ENCODE measurements at regions not wholly inside any gene's neighbourhood (a gene's known extent, or its start where the extent isn't known, plus 50 kb on each side); places are given as distances from the start of the nearest gene placed in this dataset.

GRCh38 chr9:135350003-135350315 lies 129.6 kb upstream of the PPP1R26 start:
- H3K4me3 ChIP-seq (ENCODE audit: low read depth, low read length): no peak overlapping the region
- no peaks in the 10 kb centered on the region for H3K4me1 ChIP-seq (ENCODE audit: control insufficient read depth, insufficient read depth, low read length, poor library complexity, severe bottlenecking)
- Mint-ChIP-seq H3K36me3 (no peaks in the 10 kb centered on the region), H3K4me1 (no peaks in the 10 kb centered on the region), H3K27me3 (peaks cover 4% of the 10 kb centered on the region), H3K4me3 (peak overlapping the region in 1 of 4 donors; percentile 54), H3K9me3 (peaks cover 0 to 2% (median 0%) of the 10 kb centered on the region in 7 donors), H3K27ac (no peak overlapping the region)
- no peaks in the 10 kb centered on the region for H3K27me3 ChIP-seq (ENCODE audit: control insufficient read depth, insufficient read depth, low read length)
- no peak for ATAC-seq (ENCODE audit: low read depth in 2 of 2)
- H3K36me3 ChIP-seq (ENCODE audit: control insufficient read depth, insufficient read depth, low read length): no peaks in the 10 kb centered on the region
- H3K27ac ChIP-seq (ENCODE audit: insufficient read depth, low read length, poor library complexity, severe bottlenecking): no peak overlapping the region
- no peak for DNase-seq
- H3K9me3 ChIP-seq (ENCODE audit: control insufficient read depth in 2 of 2, low read length in 2 of 2): no peaks in the 10 kb centered on the region

GRCh38 chr9:135353935-135354334 lies 125.6 kb upstream of the PPP1R26 start:
- no peak overlapping the region for H3K4me3 Mint-ChIP-seq
- H3K36me3 ChIP-seq (ENCODE audit: control insufficient read depth, insufficient read depth, low read length): no peaks in the 10 kb centered on the region

GRCh38 chr9:135355521-135356011 lies 124.0 kb upstream of the PPP1R26 start:
- H3K27me3 Mint-ChIP-seq: peaks cover 2% of the 10 kb centered on the region

More at GRCh38 chr9:135353935-135354334, 125.6 kb upstream of the PPP1R26 start:
- Histone ChIP-seq H3K9me3 (ENCODE audit: control insufficient read depth in 2 of 2, low read length in 2 of 2) (no peaks in the 10 kb centered on the region), H3K27ac (ENCODE audit: insufficient read depth, low read length, poor library complexity, severe bottlenecking) (no peak overlapping the region), H3K27me3 (ENCODE audit: control insufficient read depth, insufficient read depth, low read length) (no peaks in the 10 kb centered on the region), H3K4me1 (ENCODE audit: control insufficient read depth, insufficient read depth, low read length, poor library complexity, severe bottlenecking) (no peaks in the 10 kb centered on the region), H3K4me3 (ENCODE audit: low read depth, low read length) (no peak overlapping the region)
- ATAC-seq (ENCODE audit: low read depth in 2 of 2) (no peak), DNase-seq (no peak)
- peaks cover 0 to 2% (median 0%) of the 10 kb centered on the region in 7 donors for H3K9me3 Mint-ChIP-seq
- peaks cover 4% of the 10 kb centered on the region for H3K27me3 Mint-ChIP-seq
- H3K4me1 Mint-ChIP-seq: no peaks in the 10 kb centered on the region
- H3K36me3 Mint-ChIP-seq: no peaks in the 10 kb centered on the region
- H3K27ac Mint-ChIP-seq: no peak overlapping the region

GRCh38 chr9:135356021-135356420 lies 123.6 kb upstream of the PPP1R26 start:
- Histone ChIP-seq H3K27me3 (ENCODE audit: control insufficient read depth, insufficient read depth, low read length) (no peaks in the 10 kb centered on the region), H3K4me1 (ENCODE audit: control insufficient read depth, insufficient read depth, low read length, poor library complexity, severe bottlenecking) (peaks cover 7% of the 10 kb centered on the region), H3K27ac (ENCODE audit: insufficient read depth, low read length, poor library complexity, severe bottlenecking) (no peak overlapping the region), H3K9me3 (ENCODE audit: control insufficient read depth in 2 of 2, low read length in 2 of 2) (no peaks in the 10 kb centered on the region), H3K36me3 (ENCODE audit: control insufficient read depth, insufficient read depth, low read length) (no peaks in the 10 kb centered on the region), H3K4me3 (ENCODE audit: low read depth, low read length) (no peak overlapping the region)
- Mint-ChIP-seq H3K27ac (no peak overlapping the region), H3K4me3 (no peak overlapping the region), H3K27me3 (peaks cover 3% of the 10 kb centered on the region), H3K4me1 (peaks cover 0 to 10% (median 5%) of the 10 kb centered on the region in 4 donors), H3K36me3 (no peaks in the 10 kb centered on the region), H3K9me3 (peaks cover 0 to 2% (median 0%) of the 10 kb centered on the region in 7 donors)
- ATAC-seq (ENCODE audit: low read depth in 2 of 2) (no peak), DNase-seq (no peak)

More at GRCh38 chr9:135355521-135356011, 124.0 kb upstream of the PPP1R26 start:
- Mint-ChIP-seq H3K36me3 (no peaks in the 10 kb centered on the region), H3K27ac (no peak overlapping the region), H3K4me1 (peaks cover 0 to 10% (median 3%) of the 10 kb centered on the region in 4 donors), H3K9me3 (peaks cover 0 to 2% (median 0%) of the 10 kb centered on the region in 7 donors), H3K4me3 (no peak overlapping the region)
- H3K4me1 ChIP-seq (ENCODE audit: control insufficient read depth, insufficient read depth, low read length, poor library complexity, severe bottlenecking): peaks cover 7% of the 10 kb centered on the region
- no peaks in the 10 kb centered on the region for H3K27me3 ChIP-seq (ENCODE audit: control insufficient read depth, insufficient read depth, low read length)
- ATAC-seq (ENCODE audit: low read depth in 2 of 2) (no peak), DNase-seq (no peak)
- no peaks in the 10 kb centered on the region for H3K36me3 ChIP-seq (ENCODE audit: control insufficient read depth, insufficient read depth, low read length)
- no peak overlapping the region for H3K4me3 ChIP-seq (ENCODE audit: low read depth, low read length)
- no peak overlapping the region for H3K27ac ChIP-seq (ENCODE audit: insufficient read depth, low read length, poor library complexity, severe bottlenecking)
- no peaks in the 10 kb centered on the region for H3K9me3 ChIP-seq (ENCODE audit: control insufficient read depth in 2 of 2, low read length in 2 of 2)

GRCh38 chr9:135356796-135357195 lies 122.8 kb upstream of the PPP1R26 start:
- H3K4me1 ChIP-seq (ENCODE audit: control insufficient read depth, insufficient read depth, low read length, poor library complexity, severe bottlenecking): peaks cover 7% of the 10 kb centered on the region

GRCh38 chr9:135357863-135358551 lies 121.6 kb upstream of the PPP1R26 start:
- no peak for ATAC-seq (ENCODE audit: low read depth in 2 of 2)
- Mint-ChIP-seq H3K36me3 (no peaks in the 10 kb centered on the region), H3K27ac (no peak overlapping the region), H3K27me3 (peaks cover 4% of the 10 kb centered on the region), H3K4me3 (no peak overlapping the region), H3K9me3 (peaks cover 0 to 5% (median 0%) of the 10 kb centered on the region in 7 donors), H3K4me1 (peaks cover 0 to 10% (median 5%) of the 10 kb centered on the region in 4 donors)
- peaks cover 7% of the 10 kb centered on the region for H3K4me1 ChIP-seq (ENCODE audit: control insufficient read depth, insufficient read depth, low read length, poor library complexity, severe bottlenecking)
- H3K27ac ChIP-seq (ENCODE audit: insufficient read depth, low read length, poor library complexity, severe bottlenecking): no peak overlapping the region
- H3K36me3 ChIP-seq (ENCODE audit: control insufficient read depth, insufficient read depth, low read length): no peaks in the 10 kb centered on the region
- H3K4me3 ChIP-seq (ENCODE audit: low read depth, low read length): no peak overlapping the region
- no peaks in the 10 kb centered on the region for H3K9me3 ChIP-seq (ENCODE audit: control insufficient read depth in 2 of 2, low read length in 2 of 2)
- no peaks in the 10 kb centered on the region for H3K27me3 ChIP-seq (ENCODE audit: control insufficient read depth, insufficient read depth, low read length)
- no peak for DNase-seq

More at GRCh38 chr9:135356796-135357195, 122.8 kb upstream of the PPP1R26 start:
- peaks cover 0 to 10% (median 5%) of the 10 kb centered on the region in 4 donors for H3K4me1 Mint-ChIP-seq
- ATAC-seq (ENCODE audit: low read depth in 2 of 2) (no peak), DNase-seq (no peak)
- H3K4me3 Mint-ChIP-seq: no peak overlapping the region
- peaks cover 0 to 3% (median 0%) of the 10 kb centered on the region in 7 donors for H3K9me3 Mint-ChIP-seq
- no peak overlapping the region for H3K27ac Mint-ChIP-seq
- peaks cover 4% of the 10 kb centered on the region for H3K27me3 Mint-ChIP-seq
- Histone ChIP-seq H3K36me3 (ENCODE audit: control insufficient read depth, insufficient read depth, low read length) (no peaks in the 10 kb centered on the region), H3K27me3 (ENCODE audit: control insufficient read depth, insufficient read depth, low read length) (no peaks in the 10 kb centered on the region), H3K4me3 (ENCODE audit: low read depth, low read length) (no peak overlapping the region), H3K27ac (ENCODE audit: insufficient read depth, low read length, poor library complexity, severe bottlenecking) (no peak overlapping the region), H3K9me3 (ENCODE audit: control insufficient read depth in 2 of 2, low read length in 2 of 2) (no peaks in the 10 kb centered on the region)
- no peaks in the 10 kb centered on the region for H3K36me3 Mint-ChIP-seq

- no peak for ATAC-seq (ENCODE audit: low read depth in 2 of 2)
- peaks cover 7% of the 10 kb centered on the region for H3K4me1 ChIP-seq (ENCODE audit: control insufficient read depth, insufficient read depth, low read length, poor library complexity, severe bottlenecking)
- no peaks in the 10 kb centered on the region for H3K27me3 ChIP-seq (ENCODE audit: control insufficient read depth, insufficient read depth, low read length)
- H3K27ac Mint-ChIP-seq: no peak overlapping the region
- no peak overlapping the region for H3K4me3 Mint-ChIP-seq
- H3K4me1 Mint-ChIP-seq: peaks cover 0 to 10% (median 5%) of the 10 kb centered on the region in 4 donors
- no peaks in the 10 kb centered on the region for H3K36me3 Mint-ChIP-seq
- no peak overlapping the region for H3K4me3 ChIP-seq (ENCODE audit: low read depth, low read length)
- H3K27me3 Mint-ChIP-seq: peaks cover 4% of the 10 kb centered on the region
- DNase-seq: no peak
- no peak overlapping the region for H3K27ac ChIP-seq (ENCODE audit: insufficient read depth, low read length, poor library complexity, severe bottlenecking)
- no peaks in the 10 kb centered on the region for H3K36me3 ChIP-seq (ENCODE audit: control insufficient read depth, insufficient read depth, low read length)
- H3K9me3 Mint-ChIP-seq: peaks cover 0 to 5% (median 0%) of the 10 kb centered on the region in 7 donors
- H3K9me3 ChIP-seq (ENCODE audit: control insufficient read depth in 2 of 2, low read length in 2 of 2): no peaks in the 10 kb centered on the region
Observed at GRCh38 chr9:135358552-135358940, 121.0 kb upstream of the PPP1R26 start.

- Mint-ChIP-seq H3K36me3 (no peaks in the 10 kb centered on the region), H3K4me3 (no peak overlapping the region), H3K4me1 (peaks cover 0 to 10% (median 5%) of the 10 kb centered on the region in 4 donors), H3K9me3 (peaks cover 0 to 5% (median 0%) of the 10 kb centered on the region in 7 donors), H3K27me3 (peaks cover 4% of the 10 kb centered on the region), H3K27ac (no peak overlapping the region)
- DNase-seq: peak in 1 of 3 donors; percentile 65
- no peak overlapping the region for H3K27ac ChIP-seq (ENCODE audit: insufficient read depth, low read length, poor library complexity, severe bottlenecking)
- no peaks in the 10 kb centered on the region for H3K9me3 ChIP-seq (ENCODE audit: control insufficient read depth in 2 of 2, low read length in 2 of 2)
- H3K4me3 ChIP-seq (ENCODE audit: low read depth, low read length): no peak overlapping the region
- no peaks in the 10 kb centered on the region for H3K27me3 ChIP-seq (ENCODE audit: control insufficient read depth, insufficient read depth, low read length)
- no peaks in the 10 kb centered on the region for H3K36me3 ChIP-seq (ENCODE audit: control insufficient read depth, insufficient read depth, low read length)
- no peak for ATAC-seq (ENCODE audit: low read depth in 2 of 2)
- peaks cover 7% of the 10 kb centered on the region for H3K4me1 ChIP-seq (ENCODE audit: control insufficient read depth, insufficient read depth, low read length, poor library complexity, severe bottlenecking)
Observed at GRCh38 chr9:135359764-135360163, 119.8 kb upstream of the PPP1R26 start.
